OCI-LY7 (cell line): ENCODE measurements at regions not wholly inside any gene's neighbourhood (a gene's known extent, or its start where the extent isn't known, plus 50 kb on each side); places are given as distances from the start of the nearest gene placed in this dataset.

Source experiments
- BruUV-seq: library from RNA; stranded (reverse); fragments of 400-500 nt; replicated peaks from 2 replicates; lab custom pipeline; 2021; lab: Mats Ljungman, UMichigan
- CTCF ChIA-PET: fragments of 300-600 bp; sonication (Branson Sonifier 250); formaldehyde crosslinking; loops from one replicate; lab custom pipeline; 2022; ENCODE audit warnings: antibody characterized with exemption; ENCODE audit not compliant: unreplicated experiment; lab: Charles Lee
- POLR2A ChIA-PET: fragments of 300-600 bp; sonication (Branson Sonifier 250); formaldehyde crosslinking; loops from one replicate; lab custom pipeline; 2022; ENCODE audit warnings: antibody characterized with exemption; lab: Charles Lee
- DNase-seq: peaks from one replicate; pipeline ENCODE4 v3.0.0-alpha.2; 2015; ENCODE audit warnings: low spot score
- H2AFZ ChIP-seq: fragments of 200-600 bp; sonication (generic), shearing (Covaris generic); 2 replicates; pipeline ENCODE4 v1.6.1; 2014; ENCODE audit warnings: mild to moderate bottlenecking, antibody characterized with exemption, low read length, moderate library complexity
- H3K27ac ChIP-seq: fragments of 200-600 bp; sonication (generic); 2 replicates; pipeline ENCODE4 v1.5.1; 2014; ENCODE audit warnings: mixed run types, low read depth, mild to moderate bottlenecking, moderate library complexity, low read length, inconsistent platforms; ENCODE audit not compliant: poor library complexity, severe bottlenecking
- H3K36me3 ChIP-seq: fragments of 200-600 bp; sonication (generic); 2 replicates; pipeline ENCODE4 v1.6.1; 2014; ENCODE audit warnings: mild to moderate bottlenecking, antibody characterized with exemption, low read length, moderate library complexity, mixed read lengths; ENCODE audit not compliant: insufficient read depth
- H3K4me1 ChIP-seq: fragments of 200-600 bp; sonication (generic); 2 replicates; pipeline ENCODE4 v1.5.1; 2014; ENCODE audit warnings: mild to moderate bottlenecking, low read length; ENCODE audit not compliant: insufficient read depth, poor library complexity, severe bottlenecking
- H3K4me2 ChIP-seq: fragments of 200-600 bp; sonication (generic); 2 replicates; pipeline ENCODE4 v1.6.1; 2014; ENCODE audit warnings: mild to moderate bottlenecking, low read length
- H3K4me3 ChIP-seq: fragments of 200-600 bp; sonication (generic); 2 replicates; pipeline ENCODE4 v1.5.1; 2014; ENCODE audit warnings: mild to moderate bottlenecking, low read depth, low read length; ENCODE audit not compliant: poor library complexity, severe bottlenecking
- H3K79me2 ChIP-seq: fragments of 200-600 bp; sonication (generic); 2 replicates; pipeline ENCODE4 v1.6.1; 2016; ENCODE audit warnings: low read depth, mild to moderate bottlenecking, low read length, moderate library complexity, mixed read lengths; ENCODE audit not compliant: insufficient read depth
- H3K9me2 ChIP-seq: fragments of 200-600 bp; sonication (generic); 2 replicates; pipeline ENCODE4 v1.6.1; 2016; ENCODE audit warnings: mild to moderate bottlenecking, low read length, mixed read lengths; ENCODE audit not compliant: insufficient read depth
- H3K9me3 ChIP-seq: fragments of 200-600 bp; sonication (generic); 2 replicates; pipeline ENCODE4 v1.6.1; 2014; ENCODE audit warnings: mild to moderate bottlenecking, mixed run types, low read length, mixed read lengths
- H4K20me1 ChIP-seq: fragments of 200-600 bp; sonication (generic); 2 replicates; pipeline ENCODE4 v1.6.1; 2014; ENCODE audit warnings: mild to moderate bottlenecking, antibody characterized with exemption, low read length, moderate library complexity, mixed read lengths; ENCODE audit not compliant: insufficient read depth
- EZH2phosphoT487 ChIP-seq: fragments of 200-600 bp; sonication (generic); IDR thresholded peaks from 2 replicates; pipeline ENCODE4 v1.6.1; 2018; ENCODE audit warnings: low read depth, borderline replicate concordance, mild to moderate bottlenecking, mixed run types, antibody characterized with exemption, low read length, moderate library complexity, mixed read lengths
- intact Hi-C: fragments of 100-400 bp; cut with micrococcal nuclease; formaldehyde crosslinking; loops from one replicate; pipeline ENCODE4 v1.10.0; 2022; ENCODE audit not compliant: unreplicated experiment
- TF ChIP-seq, protein P1 (sequence below): fragments of 200-600 bp; sonication (generic); conservative IDR thresholded peaks from 2 replicates; pipeline ENCODE4 v1.5.1; 2014; ENCODE audit warnings: mild to moderate bottlenecking, antibody characterized with exemption, low read length, moderate library complexity, mixed read lengths

DNA sequence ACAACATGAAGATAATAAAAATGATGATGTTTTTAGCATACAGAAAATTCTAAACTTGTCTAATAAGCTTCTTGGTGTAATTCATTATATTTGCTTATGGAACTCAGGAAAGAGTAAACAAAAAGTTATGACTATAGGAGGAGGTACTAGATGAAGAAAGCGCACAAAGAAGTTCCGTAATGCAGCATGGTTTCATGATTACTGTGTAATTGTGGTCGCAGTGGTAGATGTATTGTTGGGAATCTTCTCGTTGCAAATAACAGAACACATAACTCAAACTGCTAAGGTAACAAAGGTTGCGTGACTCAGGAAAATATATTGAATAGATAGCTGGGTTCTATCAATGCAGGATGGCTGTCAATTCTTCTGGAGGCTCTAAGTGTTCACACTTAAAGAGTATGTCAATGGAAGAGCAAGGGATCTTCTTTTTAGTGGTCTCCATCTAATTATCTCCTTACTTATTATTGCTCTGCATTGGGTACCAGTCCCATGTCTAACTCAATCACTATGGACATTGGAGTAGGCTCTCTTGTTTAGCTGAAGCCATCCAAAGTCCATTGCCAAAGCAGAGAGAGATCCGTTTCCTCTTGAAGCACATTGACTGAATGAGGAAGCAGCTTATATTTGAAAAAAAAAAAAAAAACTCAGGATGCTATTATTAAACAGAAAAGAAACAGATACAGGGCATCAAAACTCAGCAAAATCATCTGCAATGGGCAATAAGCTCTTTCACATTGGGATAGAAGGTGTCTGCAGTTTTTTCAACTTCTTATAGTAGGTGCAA is 283.4 kb upstream of the ATP2B1 start:
- Histone ChIP-seq H3K4me3 (no peak overlapping the region), H3K4me2 (peak overlapping the region; percentile 28), H3K27ac (no peak overlapping the region), H3K9me3 (peaks cover 6% of the 10 kb centered on the region; the same call in 1 of the 2 replicates), H2AFZ (peak overlapping the region; percentile 79), H3K4me1 (peaks cover 21% of the 10 kb centered on the region), H3K79me2 (no peaks in the 10 kb centered on the region), H4K20me1 (no peaks in the 10 kb centered on the region), H3K9me2 (no peaks in the 10 kb centered on the region), H3K36me3 (no peaks in the 10 kb centered on the region; the same call in 1 of the 2 replicates)
- intact Hi-C loops, result no loop called here
- POLR2A ChIA-PET, result interaction anchor here (0.5 to 1.9 kb wide), 11 partner anchors 9 to 422 kb away, joined by 3 to 8 read pairs (median 4); no protein-coding TSS in a partner anchor
- no TSS peak for BruUV-seq
- DNase-seq, result peak; percentile 18
- TF ChIP-seq EZH2phosphoT487, result no peak
- TF ChIP-seq, protein P1, sequence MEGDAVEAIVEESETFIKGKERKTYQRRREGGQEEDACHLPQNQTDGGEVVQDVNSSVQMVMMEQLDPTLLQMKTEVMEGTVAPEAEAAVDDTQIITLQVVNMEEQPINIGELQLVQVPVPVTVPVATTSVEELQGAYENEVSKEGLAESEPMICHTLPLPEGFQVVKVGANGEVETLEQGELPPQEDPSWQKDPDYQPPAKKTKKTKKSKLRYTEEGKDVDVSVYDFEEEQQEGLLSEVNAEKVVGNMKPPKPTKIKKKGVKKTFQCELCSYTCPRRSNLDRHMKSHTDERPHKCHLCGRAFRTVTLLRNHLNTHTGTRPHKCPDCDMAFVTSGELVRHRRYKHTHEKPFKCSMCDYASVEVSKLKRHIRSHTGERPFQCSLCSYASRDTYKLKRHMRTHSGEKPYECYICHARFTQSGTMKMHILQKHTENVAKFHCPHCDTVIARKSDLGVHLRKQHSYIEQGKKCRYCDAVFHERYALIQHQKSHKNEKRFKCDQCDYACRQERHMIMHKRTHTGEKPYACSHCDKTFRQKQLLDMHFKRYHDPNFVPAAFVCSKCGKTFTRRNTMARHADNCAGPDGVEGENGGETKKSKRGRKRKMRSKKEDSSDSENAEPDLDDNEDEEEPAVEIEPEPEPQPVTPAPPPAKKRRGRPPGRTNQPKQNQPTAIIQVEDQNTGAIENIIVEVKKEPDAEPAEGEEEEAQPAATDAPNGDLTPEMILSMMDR, result no peak
- CTCF ChIA-PET, result no interaction called here

DNA sequence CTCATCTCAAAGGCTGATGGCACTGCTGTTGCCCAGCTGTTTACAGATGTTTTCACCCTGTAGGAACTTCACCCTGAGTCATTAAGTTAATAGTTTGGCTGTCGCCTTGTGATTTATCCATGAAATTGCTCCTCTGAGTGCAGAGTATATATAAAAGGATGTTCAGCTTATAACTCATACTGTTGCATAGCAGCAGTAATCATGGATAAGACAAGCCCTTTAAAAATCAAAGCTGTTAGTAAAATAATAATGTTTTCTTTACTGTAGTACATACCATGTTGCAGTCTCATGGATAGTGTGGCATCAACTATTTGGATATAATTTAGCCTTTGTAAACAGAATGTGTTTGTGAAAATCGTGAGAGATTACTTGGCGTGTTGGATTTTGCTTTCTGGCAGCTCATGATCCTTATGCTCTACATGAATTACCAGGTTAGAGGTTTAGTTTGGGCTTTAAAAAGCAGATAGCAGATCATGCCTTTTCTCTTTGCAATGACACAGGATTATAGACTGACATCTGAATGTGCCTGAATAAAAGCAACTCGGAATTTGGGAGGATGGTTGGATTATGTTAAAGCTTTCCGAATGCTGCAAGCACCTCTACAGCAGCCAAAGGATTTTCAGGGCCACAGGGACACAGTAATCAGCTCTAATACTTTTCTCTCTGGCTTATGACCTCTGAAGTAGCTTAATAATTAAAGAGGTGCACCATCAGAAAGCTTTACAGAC is 279.7 kb upstream of the ATP2B1 start:
- Histone ChIP-seq H3K4me1 (peaks cover 20% of the 10 kb centered on the region), H3K79me2 (no peaks in the 10 kb centered on the region), H3K36me3 (no peaks in the 10 kb centered on the region; the same call in 1 of the 2 replicates), H3K4me3 (no peak overlapping the region), H3K9me2 (no peaks in the 10 kb centered on the region), H3K27ac (no peak overlapping the region), H3K4me2 (no peak overlapping the region), H2AFZ (no peak overlapping the region), H4K20me1 (no peaks in the 10 kb centered on the region), H3K9me3 (peaks cover 6% of the 10 kb centered on the region; the same call in 1 of the 2 replicates)
- intact Hi-C loops, result no loop called here
- no peak for TF ChIP-seq EZH2phosphoT487
- TF ChIP-seq, protein P1, result no peak
- BruUV-seq, result no TSS peak
- POLR2A ChIA-PET, result interaction anchor here (0.5 to 2.7 kb wide), 9 partner anchors 9 to 553 kb away, joined by 3 to 15 read pairs (median 4); no protein-coding TSS in a partner anchor
- CTCF ChIA-PET, result interaction anchor here (0.8 kb wide), 1 partner anchor 309 kb away, joined by 3 read pairs; no protein-coding TSS in a partner anchor
- no peak for DNase-seq
